HG02759 (cell line): ENCODE measurements at regions not wholly inside any gene's neighbourhood (a gene's known extent, or its start where the extent isn't known, plus 50 kb on each side); places are given as distances from the start of the nearest gene placed in this dataset.

Experiments used
- ATAC-seq: cut with Tn5 transposase; IDR thresholded peaks from one replicate; pipeline ENCODE4 v1.9.1; 2021; ENCODE audit warnings: mild to moderate bottlenecking, moderate library complexity; ENCODE audit not compliant: unreplicated experiment

- ATAC-seq: no peak
Observed at GRCh38 chr1:218705911-218706893, 361.1 kb downstream of the TGFB2 start.

GRCh38 chr1:218711001-218711400 lies 365.9 kb downstream of the TGFB2 start:
- no peak for ATAC-seq

DNA sequence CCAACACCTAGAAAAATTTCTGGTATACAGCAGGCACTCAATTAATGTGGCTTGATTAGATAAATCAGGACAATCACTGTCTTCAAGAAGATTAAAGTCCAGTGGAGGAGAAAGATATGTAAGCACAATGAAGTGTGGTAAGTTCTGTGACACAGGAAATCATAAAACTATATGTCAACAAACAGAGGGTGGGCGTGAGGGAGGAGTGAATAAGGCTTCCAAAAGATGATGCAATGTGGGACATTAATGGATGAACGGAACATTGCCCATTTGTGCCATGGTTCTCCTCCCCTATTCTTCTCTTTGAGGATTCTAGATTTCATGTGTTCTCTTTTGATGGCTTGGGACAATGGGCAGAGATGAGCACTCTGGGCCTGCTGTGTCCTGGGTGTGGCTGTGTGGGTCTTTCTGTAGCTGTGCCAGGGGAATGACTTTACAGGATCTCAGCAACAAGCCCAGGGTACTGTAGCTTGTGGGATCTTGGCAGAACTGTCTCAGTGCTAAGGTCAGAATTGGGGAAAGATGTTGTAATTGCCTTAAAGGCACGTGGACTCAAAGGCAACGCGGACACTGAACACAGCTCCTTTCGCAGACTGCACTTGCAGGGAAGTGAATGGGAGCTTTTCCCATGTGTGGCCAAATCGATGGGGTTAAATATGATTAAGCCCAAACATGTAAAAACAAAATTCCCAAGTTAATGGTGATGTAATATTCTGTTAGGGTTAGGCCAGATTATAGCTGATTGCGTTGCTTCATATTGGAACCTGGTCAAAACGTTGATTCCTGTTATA lies 366.9 kb downstream of the TGFB2 start:
- ATAC-seq: no peak

DNA sequence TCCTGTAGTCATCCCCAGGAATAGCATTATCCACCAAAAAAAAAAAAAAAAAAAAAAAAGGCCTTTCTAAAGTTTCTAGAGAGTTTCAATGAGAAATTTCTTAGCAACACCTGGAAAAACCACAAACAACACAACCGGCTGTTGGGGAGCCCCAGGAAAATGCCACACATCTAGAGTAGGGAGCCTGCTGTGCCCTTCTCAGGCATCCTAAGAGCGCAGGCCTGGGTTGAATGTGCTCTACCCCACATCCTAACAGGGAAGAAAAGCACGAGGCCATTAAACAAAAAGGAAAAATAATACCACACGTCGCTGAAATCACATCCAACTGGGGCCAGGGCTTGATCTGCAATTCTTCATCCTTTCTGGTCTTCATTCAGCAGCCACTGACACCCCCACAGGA lies 367.5 kb downstream of the TGFB2 start:
- ATAC-seq: no peak

DNA sequence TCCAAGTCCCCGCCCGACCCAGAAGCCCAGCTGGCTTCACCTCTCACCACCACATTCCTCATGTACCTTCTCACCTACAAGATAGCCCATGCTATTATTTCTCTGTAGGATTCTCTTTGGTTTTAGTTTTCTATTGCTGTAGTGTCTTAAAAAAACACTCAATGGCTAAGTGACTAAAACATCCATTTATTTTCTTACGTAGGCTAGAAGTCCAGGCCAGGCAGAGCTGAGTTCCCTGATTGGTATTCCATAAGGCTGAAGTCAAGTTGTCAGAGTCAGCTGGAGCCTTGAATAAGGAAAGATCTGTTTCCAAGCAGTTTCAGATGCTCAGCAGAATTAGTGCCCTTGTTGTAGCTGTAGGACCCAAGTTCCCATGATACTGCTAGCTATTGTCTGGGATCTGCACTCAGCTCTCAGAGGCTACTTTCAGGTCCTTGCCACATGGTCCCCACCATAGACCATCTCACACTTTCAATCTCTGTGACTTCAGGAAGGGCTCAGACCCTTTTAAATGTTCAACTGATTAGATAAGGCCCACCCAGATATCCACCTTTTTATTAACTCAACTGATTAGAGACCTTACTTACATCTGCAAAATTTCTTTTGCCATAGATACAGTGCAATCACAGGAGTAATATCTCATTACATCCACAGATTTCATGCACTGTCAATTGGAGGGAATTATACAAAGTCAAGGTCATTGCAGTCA lies 371.0 kb downstream of the TGFB2 start:
- ATAC-seq: no peak

DNA sequence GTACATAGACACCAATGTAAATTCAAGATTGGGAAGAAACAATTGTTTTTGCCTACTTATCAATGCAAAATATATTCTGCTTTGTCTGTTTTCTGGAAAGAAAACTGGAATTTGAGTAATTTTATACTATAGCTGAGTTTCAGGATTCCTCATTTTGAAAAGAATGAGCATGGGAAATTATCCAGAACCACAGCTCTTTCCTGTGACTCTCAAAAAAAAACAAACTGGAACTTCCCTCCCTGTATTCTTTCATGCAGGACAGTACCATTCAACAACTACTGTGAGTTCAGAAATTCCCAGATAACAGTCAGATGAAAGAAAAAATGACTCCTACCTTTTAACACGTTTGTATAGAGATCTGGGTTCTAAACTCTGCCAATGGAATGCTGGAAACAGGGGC lies 372.4 kb downstream of the TGFB2 start:
- ATAC-seq: no peak

- ATAC-seq: no peak
Observed at GRCh38 chr1:218718206-218718605, 373.1 kb downstream of the TGFB2 start.

GRCh38 chr1:218718977-218719376 lies 373.8 kb downstream of the TGFB2 start:
- no peak for ATAC-seq

GRCh38 chr1:218728898-218729565 lies 383.9 kb downstream of the TGFB2 start:
- no peak for ATAC-seq

DNA sequence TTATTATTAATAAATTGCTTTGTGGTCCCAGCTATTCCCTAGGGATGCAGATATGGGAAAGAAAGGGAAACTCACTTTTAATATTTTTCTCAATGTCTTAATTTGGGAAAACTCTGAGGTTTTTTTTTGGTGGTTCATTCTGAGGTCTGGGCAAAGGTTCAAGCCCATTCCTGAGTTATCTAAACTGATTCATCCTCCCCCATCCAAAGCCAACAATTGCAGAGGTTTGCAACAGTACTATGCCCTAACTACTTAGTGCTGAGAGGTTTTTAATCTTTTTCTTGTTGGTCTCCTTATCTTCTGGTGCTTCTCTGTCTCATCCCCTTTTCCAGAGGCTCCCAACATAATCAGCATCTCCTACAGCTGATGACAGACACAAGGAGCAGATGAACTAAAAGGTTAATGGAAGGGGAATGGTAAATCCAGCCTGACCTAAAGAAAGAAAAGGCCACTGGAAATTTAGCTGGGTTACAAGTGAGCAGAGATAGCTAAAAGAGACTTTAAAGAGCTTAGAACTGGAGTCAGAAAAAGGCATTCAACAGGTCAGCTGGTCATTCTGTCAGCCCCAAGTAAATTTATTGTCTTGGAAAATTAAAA lies 390.4 kb downstream of the TGFB2 start:
- no peak for ATAC-seq

DNA sequence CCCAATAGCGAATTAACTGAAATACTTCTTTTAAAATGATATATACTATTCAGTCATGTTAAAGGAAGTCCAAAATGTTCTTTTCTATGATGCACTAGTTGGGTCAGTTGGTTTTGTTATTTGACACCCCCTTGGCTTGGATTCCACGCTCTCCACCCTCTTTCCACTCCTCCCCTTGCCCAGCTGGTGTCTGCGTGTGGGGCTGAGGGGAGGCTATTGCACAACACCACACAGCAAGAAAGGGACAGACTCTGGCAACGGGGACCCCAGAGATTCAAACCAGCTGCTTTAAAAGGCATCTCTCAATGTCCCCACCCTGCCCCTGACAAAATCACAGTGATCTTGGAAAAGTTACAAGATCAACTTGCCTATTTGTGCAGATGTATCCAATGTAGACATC lies 394.3 kb downstream of the TGFB2 start:
- ATAC-seq: no peak

GRCh38 chr1:218741852-218742251 lies 396.7 kb downstream of the TGFB2 start:
- no peak for ATAC-seq

DNA sequence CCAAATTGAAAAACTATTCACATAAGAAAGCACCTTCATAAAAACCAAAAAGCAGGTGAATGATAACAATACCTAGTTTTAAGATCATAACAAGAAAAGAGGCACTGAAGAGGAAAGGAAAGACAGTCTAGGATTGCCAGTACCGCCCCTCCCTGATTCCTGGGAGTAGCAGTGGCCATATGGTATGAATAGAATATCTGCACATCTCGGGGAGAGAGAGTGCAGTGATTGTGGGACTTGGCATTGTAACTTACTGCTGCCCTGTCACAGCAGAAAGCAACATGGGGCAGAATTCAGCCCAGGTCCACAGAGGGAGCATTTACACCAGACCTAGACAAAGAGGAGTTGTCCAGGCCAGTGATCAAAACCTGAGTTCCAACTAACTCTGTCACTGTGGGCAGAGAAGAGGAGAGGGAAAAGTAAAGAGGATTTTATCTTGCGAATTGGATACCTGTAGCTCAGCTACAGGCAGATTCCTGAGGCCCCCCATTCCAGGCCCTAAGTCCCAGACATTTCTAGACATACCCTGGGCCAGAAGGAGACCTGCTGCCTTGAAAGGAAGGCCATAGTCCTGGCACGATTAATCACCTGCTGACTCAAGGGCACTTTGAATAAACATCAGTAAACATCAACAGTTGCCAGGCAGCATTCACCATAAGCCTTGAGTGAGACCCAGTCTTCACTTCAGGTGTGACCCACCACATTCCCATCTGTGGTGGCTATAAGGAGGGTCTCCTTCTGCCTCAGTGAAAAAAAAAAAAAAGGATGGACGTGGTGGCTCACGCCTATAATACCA lies 397.5 kb downstream of the TGFB2 start:
- ATAC-seq: no peak

DNA sequence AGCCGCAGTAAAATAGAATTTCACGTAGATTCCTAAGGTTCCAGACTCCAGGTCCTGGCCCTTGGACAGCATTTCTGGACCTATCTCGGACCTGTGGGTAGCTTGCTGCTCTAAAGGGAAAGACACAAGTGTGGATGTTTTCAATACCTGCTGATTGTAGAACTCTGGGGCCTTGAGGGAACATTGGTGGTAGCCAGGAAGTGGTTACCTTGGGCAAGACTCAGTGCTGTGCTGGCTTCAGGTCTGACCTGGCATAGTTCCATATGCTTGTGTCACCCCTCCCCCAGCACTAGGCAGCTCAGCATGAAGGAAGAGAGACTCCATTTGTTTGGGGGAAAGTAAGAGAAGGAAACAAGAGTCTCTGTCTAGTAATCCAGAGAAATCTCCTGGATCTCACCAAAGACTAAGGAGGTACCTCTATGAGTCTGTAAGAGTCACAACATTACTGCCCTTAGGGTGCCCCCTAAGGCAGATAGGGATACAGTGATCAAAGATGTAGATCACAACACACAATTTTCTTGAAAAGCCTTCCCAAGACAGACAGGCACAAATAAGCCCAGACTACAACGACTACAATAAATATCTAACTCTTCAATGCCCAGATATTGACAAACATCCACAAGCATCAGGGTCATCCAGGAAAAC lies 398.8 kb downstream of the TGFB2 start:
- no peak for ATAC-seq

DNA sequence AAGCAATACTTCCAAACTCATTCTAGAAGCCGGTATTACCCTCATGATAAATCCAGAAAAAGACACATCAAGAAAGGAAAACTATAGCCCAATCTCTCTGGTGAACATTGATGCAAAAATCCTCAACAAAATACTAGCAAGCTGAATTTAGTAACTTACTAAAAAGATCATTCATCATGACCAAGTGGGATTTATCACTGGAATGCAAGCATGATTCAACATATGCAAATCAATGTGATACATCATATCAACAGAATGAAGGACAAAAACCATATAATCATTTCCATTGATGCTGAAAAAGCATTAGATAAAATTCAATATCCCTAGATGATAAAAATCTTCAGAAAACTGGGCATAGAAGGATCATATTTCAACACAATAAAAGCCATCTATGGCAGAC lies 402.9 kb downstream of the TGFB2 start:
- no peak for ATAC-seq

DNA sequence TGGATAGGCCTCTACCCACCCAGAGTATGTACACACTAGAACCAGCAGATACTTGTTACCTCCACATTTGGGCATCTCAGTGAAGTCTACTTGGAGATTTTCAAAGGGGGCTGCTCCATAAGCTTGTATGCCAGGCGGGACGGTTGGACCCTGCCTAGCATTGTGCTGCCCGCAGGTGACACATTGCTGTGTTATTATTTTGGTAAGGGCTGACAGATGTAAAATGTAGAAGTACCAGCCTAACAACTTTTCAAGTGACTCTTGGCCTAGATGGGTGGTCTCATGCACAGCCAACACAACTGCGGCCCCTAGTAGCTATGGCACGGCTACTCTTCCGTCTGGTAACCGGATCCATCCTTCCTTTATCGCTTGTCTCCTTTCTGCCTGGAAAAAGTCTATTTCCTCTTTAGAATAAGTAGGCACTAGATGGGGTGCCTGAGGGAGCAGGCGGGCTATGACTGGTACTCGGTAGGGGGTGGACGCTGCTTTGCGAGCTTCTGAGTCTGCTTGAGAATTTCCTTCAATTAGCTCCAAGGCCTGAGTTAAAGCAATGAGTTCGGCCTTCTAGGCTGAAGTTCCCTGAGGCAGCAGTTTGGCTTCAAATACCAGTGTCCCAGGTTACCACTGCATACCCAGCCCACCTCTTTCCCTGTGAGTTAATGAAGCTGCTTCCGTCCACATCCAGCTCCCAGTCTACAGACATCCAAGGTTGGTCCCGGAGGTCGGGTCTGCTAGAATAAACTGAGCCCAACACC lies 405.3 kb downstream of the TGFB2 start:
- ATAC-seq: no peak

GRCh38 chr1:218751208-218751948 lies 406.2 kb downstream of the TGFB2 start:
- ATAC-seq: no peak

GRCh38 chr1:218752126-218752525 lies 407.0 kb downstream of the TGFB2 start:
- no peak for ATAC-seq
